Breast epithelium (tissue), 3 donors: ENCODE measurements at regions not wholly inside any gene's neighbourhood (a gene's known extent, or its start where the extent isn't known, plus 50 kb on each side); places are given as distances from the start of the nearest gene placed in this dataset.

ENCODE experiments used
- POLR2A ChIP-seq: fragments of 450-650 bp; IDR thresholded peaks from one replicate; pipeline ENCODE4 v1.6.1; 2016; ENCODE audit warnings: antibody characterized with exemption, mild to moderate bottlenecking, moderate library complexity
- POLR2AphosphoS5 ChIP-seq, 3 donors: sonication (generic); formaldehyde crosslinking; IDR thresholded peaks; one replicate each; pipeline ENCODE4 v1.6.1; 2017; ENCODE audit warnings: antibody characterized with exemption in 3 of 3
- TF ChIP-seq, protein P1 (sequence below), 3 donors: fragments of 450-650 bp; IDR thresholded peaks; one replicate each; pipeline ENCODE4 v1.5.1; 2016 to 2017; ENCODE audit warnings: antibody characterized with exemption in 3 of 3, mild to moderate bottlenecking in 3 of 3, moderate library complexity in 3 of 3

DNA sequence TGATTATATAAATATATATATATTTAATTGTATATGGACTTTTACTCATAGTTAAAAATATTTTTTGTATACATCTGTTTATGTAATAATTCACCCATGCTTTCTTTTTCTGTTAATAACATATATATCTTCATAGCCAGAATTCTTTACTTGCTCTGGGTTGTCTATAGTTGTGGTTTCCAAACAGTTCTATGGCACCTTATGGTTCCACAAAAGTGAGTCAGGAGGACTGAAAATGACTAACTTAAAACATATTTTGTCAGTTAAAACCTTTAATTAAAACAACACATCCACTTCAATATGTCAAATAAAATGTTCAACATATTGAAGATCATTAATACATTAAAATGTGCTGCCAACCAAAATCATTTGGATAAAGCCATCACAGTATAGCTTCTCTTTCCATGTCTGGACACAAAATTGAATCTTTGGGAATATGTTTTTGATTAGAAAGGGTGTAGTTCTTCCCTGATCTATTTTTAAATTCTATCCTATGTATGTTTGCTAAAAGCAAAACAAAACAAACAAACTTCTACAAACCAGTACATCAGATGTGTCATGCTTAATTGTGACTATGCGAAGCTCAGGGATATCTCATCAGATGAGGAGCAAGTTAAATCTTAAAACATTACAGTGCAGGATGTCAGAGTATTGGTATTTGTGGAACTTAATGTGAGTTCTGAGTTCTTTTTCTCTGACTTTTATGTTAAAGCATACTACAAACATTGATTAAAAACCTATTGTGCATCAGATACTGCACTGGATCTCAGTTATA lies 1488.4 kb upstream of the TENM4 start:
- TF ChIP-seq, protein P1, sequence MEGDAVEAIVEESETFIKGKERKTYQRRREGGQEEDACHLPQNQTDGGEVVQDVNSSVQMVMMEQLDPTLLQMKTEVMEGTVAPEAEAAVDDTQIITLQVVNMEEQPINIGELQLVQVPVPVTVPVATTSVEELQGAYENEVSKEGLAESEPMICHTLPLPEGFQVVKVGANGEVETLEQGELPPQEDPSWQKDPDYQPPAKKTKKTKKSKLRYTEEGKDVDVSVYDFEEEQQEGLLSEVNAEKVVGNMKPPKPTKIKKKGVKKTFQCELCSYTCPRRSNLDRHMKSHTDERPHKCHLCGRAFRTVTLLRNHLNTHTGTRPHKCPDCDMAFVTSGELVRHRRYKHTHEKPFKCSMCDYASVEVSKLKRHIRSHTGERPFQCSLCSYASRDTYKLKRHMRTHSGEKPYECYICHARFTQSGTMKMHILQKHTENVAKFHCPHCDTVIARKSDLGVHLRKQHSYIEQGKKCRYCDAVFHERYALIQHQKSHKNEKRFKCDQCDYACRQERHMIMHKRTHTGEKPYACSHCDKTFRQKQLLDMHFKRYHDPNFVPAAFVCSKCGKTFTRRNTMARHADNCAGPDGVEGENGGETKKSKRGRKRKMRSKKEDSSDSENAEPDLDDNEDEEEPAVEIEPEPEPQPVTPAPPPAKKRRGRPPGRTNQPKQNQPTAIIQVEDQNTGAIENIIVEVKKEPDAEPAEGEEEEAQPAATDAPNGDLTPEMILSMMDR (IDR thresholded peaks at IDR 0.05), result no peak
- TF ChIP-seq POLR2AphosphoS5 (IDR thresholded peaks at IDR 0.05), result no peak
- TF ChIP-seq POLR2A, result no peak
